ENCODE measurements at regions not wholly inside any gene's neighbourhood (a gene's known extent, or its start where the extent isn't known, plus 50 kb on each side); places are given as distances from the start of the nearest gene placed in this dataset.

DNA sequence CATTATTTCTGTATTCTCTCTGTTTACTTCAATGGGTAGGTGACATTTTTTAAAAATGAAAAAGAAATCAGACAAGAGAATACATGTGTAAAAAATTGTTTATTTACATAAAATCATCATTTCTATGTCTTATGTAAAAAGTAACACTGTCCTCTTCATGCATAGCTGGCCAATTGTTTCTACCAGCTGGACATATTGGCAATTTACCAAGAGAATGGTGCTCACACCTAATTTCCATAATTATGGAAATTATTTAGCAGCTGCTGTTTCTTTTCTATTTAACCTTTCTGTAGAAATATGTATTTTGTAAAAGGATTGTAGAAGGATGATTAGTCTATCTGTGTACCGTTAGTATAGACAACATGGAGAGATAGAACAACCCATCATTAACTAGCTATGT is 791.9 kb downstream of the TRIB2 start:
- TF ChIP-seq, protein P1, sequence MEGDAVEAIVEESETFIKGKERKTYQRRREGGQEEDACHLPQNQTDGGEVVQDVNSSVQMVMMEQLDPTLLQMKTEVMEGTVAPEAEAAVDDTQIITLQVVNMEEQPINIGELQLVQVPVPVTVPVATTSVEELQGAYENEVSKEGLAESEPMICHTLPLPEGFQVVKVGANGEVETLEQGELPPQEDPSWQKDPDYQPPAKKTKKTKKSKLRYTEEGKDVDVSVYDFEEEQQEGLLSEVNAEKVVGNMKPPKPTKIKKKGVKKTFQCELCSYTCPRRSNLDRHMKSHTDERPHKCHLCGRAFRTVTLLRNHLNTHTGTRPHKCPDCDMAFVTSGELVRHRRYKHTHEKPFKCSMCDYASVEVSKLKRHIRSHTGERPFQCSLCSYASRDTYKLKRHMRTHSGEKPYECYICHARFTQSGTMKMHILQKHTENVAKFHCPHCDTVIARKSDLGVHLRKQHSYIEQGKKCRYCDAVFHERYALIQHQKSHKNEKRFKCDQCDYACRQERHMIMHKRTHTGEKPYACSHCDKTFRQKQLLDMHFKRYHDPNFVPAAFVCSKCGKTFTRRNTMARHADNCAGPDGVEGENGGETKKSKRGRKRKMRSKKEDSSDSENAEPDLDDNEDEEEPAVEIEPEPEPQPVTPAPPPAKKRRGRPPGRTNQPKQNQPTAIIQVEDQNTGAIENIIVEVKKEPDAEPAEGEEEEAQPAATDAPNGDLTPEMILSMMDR (IDR thresholded peaks at IDR 0.05; ENCODE audit: borderline replicate concordance, extremely low read depth, low read length, poor library complexity, severe bottlenecking), result no peak
- no peak for TF ChIP-seq EZH2 (IDR thresholded peaks at IDR 0.05; ENCODE audit: borderline replicate concordance, low read depth, low read length, severe bottlenecking)
